SU-DHL-6 (cell line): ENCODE measurements at regions not wholly inside any gene's neighbourhood (a gene's known extent, or its start where the extent isn't known, plus 50 kb on each side); places are given as distances from the start of the nearest gene placed in this dataset.

ENCODE experiments used
- H2AFZ ChIP-seq: fragments of 200-600 bp; sonication (generic); 2 replicates; pipeline ENCODE4 v1.6.1; 2014; ENCODE audit warnings: low read depth, mild to moderate bottlenecking, moderate library complexity, mixed read lengths, antibody characterized with exemption, low read length; ENCODE audit not compliant: severe bottlenecking
- H3F3A ChIP-seq: fragments of 200-600 bp; shearing (Covaris generic); 2 replicates; pipeline ENCODE4 v1.6.0; 2016; ENCODE audit warnings: antibody characterized with exemption, mild to moderate bottlenecking; ENCODE audit not compliant: insufficient read depth
- H3K27ac ChIP-seq: fragments of 200-600 bp; sonication (generic); 2 replicates; pipeline ENCODE4 v1.5.1; 2016; ENCODE audit warnings: low read depth, mild to moderate bottlenecking, low read length, moderate library complexity, mixed read lengths
- H3K27me3 ChIP-seq: fragments of 200-600 bp; sonication (generic), shearing (Covaris generic); 2 replicates; pipeline ENCODE4 v1.6.0; 2014; ENCODE audit warnings: mild to moderate bottlenecking, low read length
- H3K36me3 ChIP-seq: fragments of 200-600 bp; sonication (generic); 2 replicates; pipeline ENCODE4 v1.6.1; 2014; ENCODE audit warnings: mild to moderate bottlenecking, low read length, mixed read lengths
- H3K4me2 ChIP-seq: fragments of 300-600, 200-600 bp; shearing (Covaris generic), sonication (generic); 2 replicates; pipeline ENCODE4 v1.6.0; 2014; ENCODE audit warnings: low read length, low read depth, mild to moderate bottlenecking; ENCODE audit not compliant: poor library complexity, severe bottlenecking
- H3K4me3 ChIP-seq: fragments of 200-600 bp; sonication (generic); 2 replicates; pipeline ENCODE4 v1.5.1; 2014; ENCODE audit warnings: antibody characterized with exemption, low read length, mild to moderate bottlenecking, mixed read lengths; ENCODE audit not compliant: insufficient read depth, poor library complexity, severe bottlenecking
- H3K79me2 ChIP-seq: fragments of 200-600 bp; sonication (generic); 2 replicates; pipeline ENCODE4 v1.6.1; 2014; ENCODE audit warnings: mild to moderate bottlenecking, low read length, moderate library complexity; ENCODE audit not compliant: insufficient read depth
- H3K9ac ChIP-seq: fragments of 200-600 bp; sonication (generic); 2 replicates; pipeline ENCODE4 v1.7.0; 2014; ENCODE audit warnings: mild to moderate bottlenecking, low read length
- H3K9me2 ChIP-seq: fragments of 200-600 bp; sonication (generic); replicated peaks from 2 replicates; pipeline ENCODE4 v1.6.1; 2014; ENCODE audit warnings: low read length; ENCODE audit not compliant: insufficient read depth
- H3K9me3 ChIP-seq: fragments of 200-600 bp; sonication (generic); 2 replicates; pipeline ENCODE4 v1.6.1; 2014; ENCODE audit warnings: low read length, mixed read lengths; ENCODE audit not compliant: insufficient read depth
- H4K20me1 ChIP-seq: fragments of 200-600 bp; sonication (generic); 2 replicates; pipeline ENCODE4 v1.6.1; 2014; ENCODE audit warnings: low read depth, mild to moderate bottlenecking, antibody characterized with exemption, low read length, moderate library complexity, mixed read lengths
- EZH2phosphoT487 ChIP-seq: fragments of 200-600 bp; sonication (generic), shearing (Covaris generic); conservative IDR thresholded peaks from 2 replicates; pipeline ENCODE4 v1.6.1; 2018; ENCODE audit warnings: mild to moderate bottlenecking, antibody characterized with exemption, low read length, moderate library complexity, mixed read lengths
- TF ChIP-seq, protein P1 (sequence below): fragments of 200-600 bp; sonication (generic); IDR thresholded peaks from one replicate; pipeline ENCODE4 v1.5.1; 2017; ENCODE audit warnings: antibody characterized with exemption, mild to moderate bottlenecking, low read length, moderate library complexity; ENCODE audit not compliant: insufficient read depth, poor library complexity, severe bottlenecking

DNA sequence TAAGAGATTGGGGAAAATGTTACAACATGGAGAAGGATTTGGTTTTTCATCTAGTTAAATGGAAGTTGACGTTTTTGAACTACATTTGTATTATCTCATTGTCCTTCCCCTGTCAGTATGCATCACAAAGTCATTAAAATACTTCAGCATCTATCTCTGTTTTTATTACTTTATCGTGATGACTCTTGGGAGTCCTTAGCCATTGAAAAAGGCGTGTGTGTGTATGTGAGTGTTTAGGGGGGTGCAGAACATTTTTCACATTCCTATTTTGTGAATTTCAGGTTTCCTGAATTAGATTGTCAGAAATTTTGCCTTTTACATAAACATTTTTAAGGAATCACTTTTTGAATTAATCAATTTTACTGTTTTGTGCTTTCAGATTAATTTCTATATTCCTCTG, 360.6 kb upstream of the SGO1 start:
- Histone ChIP-seq H3K9me3 (no peaks in the 10 kb centered on the region), H4K20me1 (no peaks in the 10 kb centered on the region), H3K36me3 (no peaks in the 10 kb centered on the region), H3K4me3 (no peak overlapping the region), H3K27me3 (no peaks in the 10 kb centered on the region), H3F3A (no peaks in the 10 kb centered on the region), H3K4me2 (no peak overlapping the region), H3K79me2 (no peaks in the 10 kb centered on the region), H3K9ac (no peak overlapping the region), H2AFZ (no peak overlapping the region), H3K27ac (no peak overlapping the region), H3K9me2 (no peaks in the 10 kb centered on the region; the same call in 1 of the 2 replicates)
- TF ChIP-seq, protein P1, sequence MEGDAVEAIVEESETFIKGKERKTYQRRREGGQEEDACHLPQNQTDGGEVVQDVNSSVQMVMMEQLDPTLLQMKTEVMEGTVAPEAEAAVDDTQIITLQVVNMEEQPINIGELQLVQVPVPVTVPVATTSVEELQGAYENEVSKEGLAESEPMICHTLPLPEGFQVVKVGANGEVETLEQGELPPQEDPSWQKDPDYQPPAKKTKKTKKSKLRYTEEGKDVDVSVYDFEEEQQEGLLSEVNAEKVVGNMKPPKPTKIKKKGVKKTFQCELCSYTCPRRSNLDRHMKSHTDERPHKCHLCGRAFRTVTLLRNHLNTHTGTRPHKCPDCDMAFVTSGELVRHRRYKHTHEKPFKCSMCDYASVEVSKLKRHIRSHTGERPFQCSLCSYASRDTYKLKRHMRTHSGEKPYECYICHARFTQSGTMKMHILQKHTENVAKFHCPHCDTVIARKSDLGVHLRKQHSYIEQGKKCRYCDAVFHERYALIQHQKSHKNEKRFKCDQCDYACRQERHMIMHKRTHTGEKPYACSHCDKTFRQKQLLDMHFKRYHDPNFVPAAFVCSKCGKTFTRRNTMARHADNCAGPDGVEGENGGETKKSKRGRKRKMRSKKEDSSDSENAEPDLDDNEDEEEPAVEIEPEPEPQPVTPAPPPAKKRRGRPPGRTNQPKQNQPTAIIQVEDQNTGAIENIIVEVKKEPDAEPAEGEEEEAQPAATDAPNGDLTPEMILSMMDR = no peak
- TF ChIP-seq EZH2phosphoT487 = no peak

DNA sequence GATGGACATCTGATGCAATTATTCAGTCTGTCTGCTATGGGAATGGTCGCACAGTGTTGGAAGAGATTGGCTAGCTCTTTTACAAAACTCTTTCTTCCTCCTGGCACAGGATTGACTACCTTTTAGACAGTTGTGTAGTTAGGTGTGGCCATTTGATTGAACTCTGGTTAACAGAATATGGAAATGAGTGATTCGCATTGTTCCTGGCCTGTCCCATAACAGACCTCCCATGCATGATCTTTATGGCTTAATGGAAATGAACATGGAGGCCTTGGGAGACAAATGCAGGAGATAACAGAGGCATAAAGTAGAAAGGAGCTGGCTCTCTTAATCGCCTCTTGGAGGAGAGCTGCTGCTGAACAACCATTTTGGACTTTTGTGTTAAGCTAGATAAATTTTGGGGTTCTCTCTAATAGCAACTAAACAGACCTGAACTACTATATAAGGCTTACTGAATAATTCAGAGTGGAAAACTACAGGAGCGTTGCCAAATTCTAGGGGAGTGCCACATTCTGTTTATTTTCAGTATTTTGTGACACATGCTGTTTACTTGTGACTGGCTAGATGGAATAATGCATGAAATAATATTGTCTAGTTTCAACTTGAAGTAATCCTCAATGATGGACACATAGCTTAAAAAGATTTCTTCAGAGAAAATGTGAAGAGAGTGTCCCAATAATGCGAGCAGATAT, 357.7 kb upstream of the SGO1 start:
- H3K9me3 ChIP-seq = no peaks in the 10 kb centered on the region
- H3K27me3 ChIP-seq = no peaks in the 10 kb centered on the region
- H3K4me2 ChIP-seq = no peak overlapping the region
- H3K9me2 ChIP-seq = no peaks in the 10 kb centered on the region; the same call in 1 of the 2 replicates
- H3K9ac ChIP-seq = no peak overlapping the region
- H3K4me3 ChIP-seq = no peak overlapping the region
- no peak overlapping the region for H2AFZ ChIP-seq
- no peaks in the 10 kb centered on the region for H3F3A ChIP-seq
- no peaks in the 10 kb centered on the region for H3K36me3 ChIP-seq
- TF ChIP-seq, protein P1 = no peak
- H3K79me2 ChIP-seq = no peaks in the 10 kb centered on the region
- no peak overlapping the region for H3K27ac ChIP-seq
- H4K20me1 ChIP-seq = no peaks in the 10 kb centered on the region

DNA sequence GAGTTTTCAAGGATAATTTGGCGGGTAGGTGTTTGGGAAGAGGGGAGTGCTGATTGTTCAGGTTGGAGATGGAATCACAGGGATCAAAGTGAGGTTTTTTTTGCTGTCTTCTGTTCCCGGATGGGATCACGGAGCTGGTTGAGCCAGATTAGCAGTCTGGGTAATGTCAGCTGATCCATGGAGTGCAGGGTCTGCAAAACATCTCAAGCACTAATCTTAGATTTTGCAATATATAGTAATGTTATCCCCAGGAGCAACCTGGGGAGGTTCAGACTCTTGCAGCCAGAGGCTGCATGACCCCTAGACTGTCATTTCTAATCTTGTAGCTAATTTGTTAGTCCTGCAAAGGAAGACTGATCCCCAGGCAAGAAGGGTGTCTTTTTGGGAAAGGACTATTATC, 354.1 kb upstream of the SGO1 start:
- H4K20me1 ChIP-seq = no peaks in the 10 kb centered on the region
- no peak overlapping the region for H3K4me2 ChIP-seq
- H3K79me2 ChIP-seq = no peaks in the 10 kb centered on the region
- no peaks in the 10 kb centered on the region for H3K36me3 ChIP-seq
- H3F3A ChIP-seq = no peaks in the 10 kb centered on the region
- H3K4me3 ChIP-seq = no peak overlapping the region
- H3K9me2 ChIP-seq = no peaks in the 10 kb centered on the region
- no peak overlapping the region for H3K9ac ChIP-seq
- no peaks in the 10 kb centered on the region for H3K27me3 ChIP-seq
- H3K9me3 ChIP-seq = no peaks in the 10 kb centered on the region
- TF ChIP-seq, protein P1 = no peak
- TF ChIP-seq EZH2phosphoT487 = no peak
- no peak overlapping the region for H3K27ac ChIP-seq
- H2AFZ ChIP-seq = no peak overlapping the region
